ENCODE measurements at regions not wholly inside any gene's neighbourhood (a gene's known extent, or its start where the extent isn't known, plus 50 kb on each side); places are given as distances from the start of the nearest gene placed in this dataset.

GRCh38 chr18:55838841-55839240 is 250.8 kb upstream of the TCF4 start:
- Histone ChIP-seq H3K27me3 (ENCODE audit: control insufficient read depth, insufficient read depth, low read length) (no peaks in the 10 kb centered on the region), H3K4me1 (ENCODE audit: control insufficient read depth, insufficient read depth, low read length) (no peaks in the 10 kb centered on the region), H3K36me3 (ENCODE audit: control insufficient read depth, insufficient read depth, low read length) (no peaks in the 10 kb centered on the region), H3K4me3 (ENCODE audit: low read depth in 2 of 2, low read length in 2 of 2) (no peak overlapping the region), H3K27ac (ENCODE audit: low read length) (no peak overlapping the region), H3K9me3 (ENCODE audit: control insufficient read depth, insufficient read depth, low read depth, low read length) (no peaks in the 10 kb centered on the region)
- CTCF ChIA-PET: no interaction called here
- intact Hi-C loops (cut with micrococcal nuclease; ENCODE audit: unreplicated experiment) (no loop called here), in situ Hi-C loops (cut with HindIII; ENCODE audit: low pct_unique_long_range_greater_than_20kb, low sequenced_read_pairs) (no loop called here)
- no peak for DNase-seq (ENCODE audit: low read depth, low spot score)
- ATAC-seq: no peak
- TF ChIP-seq SIN3A (IDR thresholded peaks at IDR 0.05; ENCODE audit: borderline replicate concordance, insufficient read depth, low read depth, low read length) (no peak), CTCF (IDR thresholded peaks at IDR 0.05) (no peak), REST (IDR thresholded peaks at IDR 0.05; ENCODE audit: insufficient read depth in 1 of 2, low read depth in 2 of 2, low read length in 1 of 2) (no peak), TCF7L2 (IDR thresholded peaks at IDR 0.05; ENCODE audit: low read depth, low read length) (no peak), POLR2AphosphoS5 (IDR thresholded peaks at IDR 0.05; ENCODE audit: low read depth, low read length) (no peak)
- no TSS peak for BruUV-seq (replicated peaks)
- POLR2A ChIA-PET: no interaction called here

- ChIA-PET POLR2A (no interaction called here), CTCF (no interaction called here)
- in situ Hi-C loops (cut with HindIII; ENCODE audit: low pct_unique_long_range_greater_than_20kb, low sequenced_read_pairs) (no loop called here), intact Hi-C loops (cut with micrococcal nuclease; ENCODE audit: unreplicated experiment) (no loop called here)
- Histone ChIP-seq H3K27me3 (ENCODE audit: control insufficient read depth, insufficient read depth, low read length) (no peaks in the 10 kb centered on the region), H3K27ac (ENCODE audit: low read length) (no peak overlapping the region), H3K4me3 (ENCODE audit: low read depth in 2 of 2, low read length in 2 of 2) (no peak overlapping the region), H3K36me3 (ENCODE audit: control insufficient read depth, insufficient read depth, low read length) (no peaks in the 10 kb centered on the region), H3K9me3 (ENCODE audit: control insufficient read depth, insufficient read depth, low read depth, low read length) (no peaks in the 10 kb centered on the region), H3K4me1 (ENCODE audit: control insufficient read depth, insufficient read depth, low read length) (no peaks in the 10 kb centered on the region)
- ATAC-seq (no peak), DNase-seq (ENCODE audit: low read depth, low spot score) (no peak)
- BruUV-seq (replicated peaks): no TSS peak
- TF ChIP-seq REST (IDR thresholded peaks at IDR 0.05; ENCODE audit: insufficient read depth in 1 of 2, low read depth in 2 of 2, low read length in 1 of 2): no peak
- no peak for TF ChIP-seq CTCF (IDR thresholded peaks at IDR 0.05)
- TF ChIP-seq SIN3A (IDR thresholded peaks at IDR 0.05; ENCODE audit: borderline replicate concordance, insufficient read depth, low read depth, low read length): no peak
- no peak for TF ChIP-seq POLR2AphosphoS5 (IDR thresholded peaks at IDR 0.05; ENCODE audit: low read depth, low read length)
- no peak for TF ChIP-seq TCF7L2 (IDR thresholded peaks at IDR 0.05; ENCODE audit: low read depth, low read length)
Measured at GRCh38 chr18:55838319-55838718, 250.3 kb upstream of the TCF4 start.

All from Panc1 (cell line).